CD14-positive monocyte (primary cell): ENCODE measurements at regions not wholly inside any gene's neighbourhood (a gene's known extent, or its start where the extent isn't known, plus 50 kb on each side); places are given as distances from the start of the nearest gene placed in this dataset.

Source experiments
- DNase-seq, 3 donors: peaks; one replicate each; pipeline ENCODE4 v3.0.0-alpha.2; 2011 to 2022
- H2AFZ ChIP-seq: 2 replicates; pipeline ENCODE4 v1.6.0; 2012; ENCODE audit warnings: mild to moderate bottlenecking, low read depth, low read length, inconsistent platforms; ENCODE audit not compliant: insufficient read depth, poor library complexity, severe bottlenecking
- H3K27ac ChIP-seq, 2 donors: 1 replicate in 1 of 2; 2 replicates in 1 of 2; pipeline ENCODE4 v1.5.1; 2012 to 2013; ENCODE audit warnings: low read length in 2 of 2, control low read depth in 1 of 2, inconsistent platforms in 1 of 2, low read depth in 1 of 2, mild to moderate bottlenecking in 1 of 2
- H3K27me3 ChIP-seq, 2 donors: one replicate each; pipeline versions ENCODE4 v1.6.0 to v1.6.1; 2011 to 2013; ENCODE audit warnings: low read length in 2 of 2; ENCODE audit not compliant: control insufficient read depth in 2 of 2, insufficient read depth in 2 of 2
- H3K36me3 ChIP-seq, 2 donors: replicated peaks in 1 of 2; 1 replicate in 1 of 2; 2 replicates in 1 of 2; pipeline versions ENCODE4 v1.5.1 to v1.6.1; 2012 to 2013; ENCODE audit warnings: low read length in 2 of 2, control low read depth in 1 of 2, inconsistent platforms in 1 of 2, mild to moderate bottlenecking in 1 of 2; ENCODE audit not compliant: insufficient read depth in 2 of 2, control insufficient read depth in 1 of 2
- H3K4me1 ChIP-seq, 2 donors: 1 replicate in 1 of 2; 2 replicates in 1 of 2; pipeline versions ENCODE4 v1.5.1 to v1.6.1; 2012 to 2013; ENCODE audit warnings: low read length in 2 of 2, control low read depth in 1 of 2, inconsistent platforms in 1 of 2, mild to moderate bottlenecking in 1 of 2, moderate library complexity in 1 of 2; ENCODE audit not compliant: insufficient read depth in 2 of 2, control insufficient read depth in 1 of 2
- H3K4me2 ChIP-seq: replicated peaks from 2 replicates; pipeline ENCODE3; 2012; ENCODE audit warnings: low read length, moderate library complexity, mild to moderate bottlenecking; ENCODE audit not compliant: poor library complexity, severe bottlenecking; ENCODE audit errors: extremely low read depth
- H3K4me3 ChIP-seq, 3 experiments: fragments of 200-600 bp in 1 of 3; sonication (generic) in 1 of 3; replicated peaks in 1 of 3; 1 replicate in 2 of 3; 2 replicates in 1 of 3; pipeline ENCODE4 v1.5.1; 2011 to 2013; ENCODE audit warnings: low read length in 3 of 3, mild to moderate bottlenecking in 3 of 3, control low read depth in 2 of 3, low read depth in 2 of 3, inconsistent platforms in 1 of 3, moderate library complexity in 1 of 3
- H3K79me2 ChIP-seq: 2 replicates; pipeline ENCODE4 v1.6.0; 2012; ENCODE audit warnings: mild to moderate bottlenecking, control low read depth, inconsistent platforms, low read length, moderate library complexity; ENCODE audit not compliant: insufficient read depth
- H3K9ac ChIP-seq: 2 replicates; pipeline ENCODE4 v1.6.0; 2017; ENCODE audit warnings: low read length, mild to moderate bottlenecking; ENCODE audit not compliant: insufficient read depth, poor library complexity, severe bottlenecking
- H3K9me3 ChIP-seq, 2 donors: replicated peaks in 1 of 2; 1 replicate in 1 of 2; 2 replicates in 1 of 2; pipeline versions ENCODE4 v1.5.1 to v1.6.1; 2012 to 2013; ENCODE audit warnings: low read length in 2 of 2, control low read depth in 1 of 2; ENCODE audit not compliant: control insufficient read depth in 1 of 2, insufficient read depth in 1 of 2
- H4K20me1 ChIP-seq: 2 replicates; pipeline ENCODE4 v1.6.0; 2012; ENCODE audit warnings: mild to moderate bottlenecking, low read length, control low read depth, moderate library complexity; ENCODE audit not compliant: insufficient read depth
- H3K27ac Mint-ChIP-seq, 7 donors: one replicate each; pipeline ENCODE4 v1.8.0; 2020; ENCODE audit warnings: mild to moderate bottlenecking in 7 of 7, mixed read lengths in 7 of 7, moderate library complexity in 6 of 7, inconsistent platforms in 2 of 7
- H3K27me3 Mint-ChIP-seq, 3 donors: one replicate each; pipeline ENCODE4 v1.8.0; 2021 to 2022; ENCODE audit warnings: low read depth in 3 of 3, mild to moderate bottlenecking in 3 of 3, mixed read lengths in 3 of 3, moderate library complexity in 3 of 3, inconsistent platforms in 1 of 3
- H3K36me3 Mint-ChIP-seq, 2 donors: one replicate each; pipeline ENCODE4 v1.8.0; 2020; ENCODE audit warnings: mixed read lengths in 2 of 2, inconsistent platforms in 1 of 2, mild to moderate bottlenecking in 1 of 2
- H3K4me1 Mint-ChIP-seq: one replicate; pipeline ENCODE4 v1.8.0; 2020; ENCODE audit warnings: mild to moderate bottlenecking, mixed read lengths
- H3K4me3 Mint-ChIP-seq, 2 donors: one replicate each; pipeline ENCODE4 v1.8.0; 2020; ENCODE audit warnings: mild to moderate bottlenecking in 2 of 2, mixed read lengths in 2 of 2, moderate library complexity in 1 of 2
- H3K9me3 Mint-ChIP-seq, 7 donors: one replicate each; pipeline ENCODE4 v1.8.0; 2020 to 2022; ENCODE audit warnings: mixed read lengths in 7 of 7, mild to moderate bottlenecking in 6 of 7, moderate library complexity in 6 of 7, inconsistent platforms in 2 of 7
- CTCF ChIP-seq: fragments of 200-600 bp; IDR thresholded peaks from one replicate; pipeline ENCODE4 v1.8.0; 2022; ENCODE audit warnings: antibody characterized with exemption, mild to moderate bottlenecking
- WGBS: methylation state at CpG from one replicate; pipeline ENCODE4 v1.1.5; 2013; ENCODE audit warnings: missing lambda C conversion rate; ENCODE audit not compliant: insufficient coverage; 5-methylcytosine and 5-hydroxymethylcytosine counted together
- intact Hi-C, 2 donors: fragments of 100-400 bp; cut with micrococcal nuclease; formaldehyde crosslinking; loops; one replicate each; pipeline versions ENCODE4 v1.15.0 to v1.15.1; 2023

- no peak overlapping the region for H2AFZ ChIP-seq
- Mint-ChIP-seq H3K27ac (no peak overlapping the region), H3K9me3 (peaks cover 5 to 21% (median 12%) of the 10 kb centered on the region in 7 donors), H3K36me3 (no peaks in the 10 kb centered on the region), H3K27me3 (peaks cover 0 to 1% (median 0%) of the 10 kb centered on the region in 3 donors), H3K4me3 (no peak overlapping the region), H3K4me1 (no peaks in the 10 kb centered on the region)
- no peaks in the 10 kb centered on the region for H3K27me3 ChIP-seq
- no peak overlapping the region for H3K4me3 ChIP-seq
- H3K9me3 ChIP-seq, result peaks cover 12 to 25% of the 10 kb centered on the region in 2 donors
- TF ChIP-seq CTCF, result no peak
- H3K4me1 ChIP-seq, result no peaks in the 10 kb centered on the region
- intact Hi-C loops, result no loop called here
- H3K27ac ChIP-seq, result no peak overlapping the region
- 97% methylated on average over 4 of the region's 6 CpGs for WGBS
- DNase-seq, result no peak
- H3K79me2 ChIP-seq, result no peaks in the 10 kb centered on the region
- no peak overlapping the region for H3K4me2 ChIP-seq
- no peaks in the 10 kb centered on the region for H4K20me1 ChIP-seq
- no peaks in the 10 kb centered on the region for H3K36me3 ChIP-seq
- no peak overlapping the region for H3K9ac ChIP-seq
Observed at GRCh38 chr2:367246-367645, 79.4 kb upstream of the ALKAL2 start.

GRCh38 chr2:366706-367105, 78.8 kb upstream of the ALKAL2 start:
- WGBS, result 97% methylated on average over 7 of the region's 11 CpGs
- H3K9ac ChIP-seq, result no peak overlapping the region
- no peak overlapping the region for H3K4me3 ChIP-seq
- peaks cover 0 to 1% (median 0%) of the 10 kb centered on the region in 3 donors for H3K27me3 Mint-ChIP-seq
- no peaks in the 10 kb centered on the region for H4K20me1 ChIP-seq
- no peak for TF ChIP-seq CTCF
- no peaks in the 10 kb centered on the region for H3K36me3 ChIP-seq
- H3K4me1 Mint-ChIP-seq, result no peaks in the 10 kb centered on the region
- no peak overlapping the region for H3K27ac Mint-ChIP-seq
- intact Hi-C loops, result no loop called here
- H3K79me2 ChIP-seq, result no peaks in the 10 kb centered on the region
- no peak overlapping the region for H3K4me2 ChIP-seq
- H3K9me3 ChIP-seq, result peaks cover 10 to 21% of the 10 kb centered on the region in 2 donors
- H3K36me3 Mint-ChIP-seq, result no peaks in the 10 kb centered on the region
- no peak overlapping the region for H3K27ac ChIP-seq
- no peaks in the 10 kb centered on the region for H3K27me3 ChIP-seq
- no peak for DNase-seq
- no peaks in the 10 kb centered on the region for H3K4me1 ChIP-seq
- H2AFZ ChIP-seq, result no peak overlapping the region
- H3K9me3 Mint-ChIP-seq, result peaks cover 5 to 21% (median 10%) of the 10 kb centered on the region in 7 donors
- no peak overlapping the region for H3K4me3 Mint-ChIP-seq
